ENCODE measurements at regions not wholly inside any gene's neighbourhood (a gene's known extent, or its start where the extent isn't known, plus 50 kb on each side); places are given as distances from the start of the nearest gene placed in this dataset.

GRCh38 chr6:105964979-105965760 is 121.0 kb upstream of the PRDM1 start:
- H3K4me3 ChIP-seq (ENCODE audit: low read depth, low read length): no peak overlapping the region
- no peaks in the 10 kb centered on the region for H3K79me2 ChIP-seq (ENCODE audit: control insufficient read depth, insufficient read depth, low read length, unreplicated experiment)
- H3K27ac ChIP-seq (ENCODE audit: low read depth, low read length): no peak overlapping the region
- no peaks in the 10 kb centered on the region for H3K27me3 ChIP-seq (ENCODE audit: insufficient read depth, low read length)
- no peaks in the 10 kb centered on the region for H3K4me1 ChIP-seq (ENCODE audit: control insufficient read depth, insufficient read depth, low read length, unreplicated experiment)
- no peak overlapping the region for H2AFZ ChIP-seq (ENCODE audit: low read length, unreplicated experiment)
- H3K36me3 ChIP-seq (ENCODE audit: insufficient read depth, low read length): no peaks in the 10 kb centered on the region

- Histone ChIP-seq H3K79me2 (ENCODE audit: control insufficient read depth, insufficient read depth, low read length, unreplicated experiment) (no peaks in the 10 kb centered on the region), H3K36me3 (ENCODE audit: insufficient read depth, low read length) (no peaks in the 10 kb centered on the region), H3K27ac (ENCODE audit: low read depth, low read length) (no peak overlapping the region), H3K27me3 (ENCODE audit: insufficient read depth, low read length) (no peaks in the 10 kb centered on the region), H2AFZ (ENCODE audit: low read length, unreplicated experiment) (no peak overlapping the region), H3K4me3 (ENCODE audit: low read depth, low read length) (no peak overlapping the region), H3K4me1 (ENCODE audit: control insufficient read depth, insufficient read depth, low read length, unreplicated experiment) (no peaks in the 10 kb centered on the region)
Measured at GRCh38 chr6:105954148-105954547, 132.0 kb upstream of the PRDM1 start.

GRCh38 chr6:105952772-105953690 is 133.1 kb upstream of the PRDM1 start:
- Histone ChIP-seq H3K36me3 (ENCODE audit: insufficient read depth, low read length) (no peaks in the 10 kb centered on the region), H3K27me3 (ENCODE audit: insufficient read depth, low read length) (no peaks in the 10 kb centered on the region), H3K4me3 (ENCODE audit: low read depth, low read length) (no peak overlapping the region), H3K4me1 (ENCODE audit: control insufficient read depth, insufficient read depth, low read length, unreplicated experiment) (no peaks in the 10 kb centered on the region), H3K27ac (ENCODE audit: low read depth, low read length) (no peak overlapping the region), H3K79me2 (ENCODE audit: control insufficient read depth, insufficient read depth, low read length, unreplicated experiment) (no peaks in the 10 kb centered on the region), H2AFZ (ENCODE audit: low read length, unreplicated experiment) (no peak overlapping the region)

- Histone ChIP-seq H2AFZ (ENCODE audit: low read length, unreplicated experiment) (no peak overlapping the region), H3K4me1 (ENCODE audit: control insufficient read depth, insufficient read depth, low read length, unreplicated experiment) (no peaks in the 10 kb centered on the region), H3K4me3 (ENCODE audit: low read depth, low read length) (no peak overlapping the region), H3K27me3 (ENCODE audit: insufficient read depth, low read length) (no peaks in the 10 kb centered on the region), H3K27ac (ENCODE audit: low read depth, low read length) (no peak overlapping the region), H3K79me2 (ENCODE audit: control insufficient read depth, insufficient read depth, low read length, unreplicated experiment) (no peaks in the 10 kb centered on the region), H3K36me3 (ENCODE audit: insufficient read depth, low read length) (no peaks in the 10 kb centered on the region)
Measured at GRCh38 chr6:105952326-105952725, 133.8 kb upstream of the PRDM1 start.

- Histone ChIP-seq H3K4me3 (ENCODE audit: low read depth, low read length) (no peak overlapping the region), H2AFZ (ENCODE audit: low read length, unreplicated experiment) (no peak overlapping the region), H3K27me3 (ENCODE audit: insufficient read depth, low read length) (no peaks in the 10 kb centered on the region), H3K4me1 (ENCODE audit: control insufficient read depth, insufficient read depth, low read length, unreplicated experiment) (no peaks in the 10 kb centered on the region), H3K27ac (ENCODE audit: low read depth, low read length) (no peak overlapping the region), H3K79me2 (ENCODE audit: control insufficient read depth, insufficient read depth, low read length, unreplicated experiment) (no peaks in the 10 kb centered on the region), H3K36me3 (ENCODE audit: insufficient read depth, low read length) (no peaks in the 10 kb centered on the region)
Measured at GRCh38 chr6:105951322-105951721, 134.8 kb upstream of the PRDM1 start.

- Histone ChIP-seq H3K27me3 (ENCODE audit: insufficient read depth, low read length) (no peaks in the 10 kb centered on the region), H3K4me3 (ENCODE audit: low read depth, low read length) (no peak overlapping the region), H3K4me1 (ENCODE audit: control insufficient read depth, insufficient read depth, low read length, unreplicated experiment) (no peaks in the 10 kb centered on the region), H3K79me2 (ENCODE audit: control insufficient read depth, insufficient read depth, low read length, unreplicated experiment) (no peaks in the 10 kb centered on the region), H3K36me3 (ENCODE audit: insufficient read depth, low read length) (no peaks in the 10 kb centered on the region), H2AFZ (ENCODE audit: low read length, unreplicated experiment) (no peak overlapping the region), H3K27ac (ENCODE audit: low read depth, low read length) (no peak overlapping the region)
Measured at GRCh38 chr6:105949869-105950268, 136.3 kb upstream of the PRDM1 start.

GRCh38 chr6:105943514-105943913 is 142.6 kb upstream of the PRDM1 start:
- H3K27ac ChIP-seq (ENCODE audit: low read depth, low read length): no peak overlapping the region
- no peaks in the 10 kb centered on the region; the same call in 1 of the 2 replicates for H3K27me3 ChIP-seq (ENCODE audit: insufficient read depth, low read length)
- H2AFZ ChIP-seq (ENCODE audit: low read length, unreplicated experiment): no peak overlapping the region
- H3K4me1 ChIP-seq (ENCODE audit: control insufficient read depth, insufficient read depth, low read length, unreplicated experiment): no peaks in the 10 kb centered on the region
- no peak overlapping the region for H3K4me3 ChIP-seq (ENCODE audit: low read depth, low read length)
- no peaks in the 10 kb centered on the region for H3K36me3 ChIP-seq (ENCODE audit: insufficient read depth, low read length)
- H3K79me2 ChIP-seq (ENCODE audit: control insufficient read depth, insufficient read depth, low read length, unreplicated experiment): no peaks in the 10 kb centered on the region

- Histone ChIP-seq H3K4me1 (ENCODE audit: control insufficient read depth, insufficient read depth, low read length, unreplicated experiment) (no peaks in the 10 kb centered on the region), H3K79me2 (ENCODE audit: control insufficient read depth, insufficient read depth, low read length, unreplicated experiment) (no peaks in the 10 kb centered on the region), H2AFZ (ENCODE audit: low read length, unreplicated experiment) (no peak overlapping the region), H3K4me3 (ENCODE audit: low read depth, low read length) (no peak overlapping the region), H3K27me3 (ENCODE audit: insufficient read depth, low read length) (no peaks in the 10 kb centered on the region; the same call in 1 of the 2 replicates), H3K36me3 (ENCODE audit: insufficient read depth, low read length) (no peaks in the 10 kb centered on the region), H3K27ac (ENCODE audit: low read depth, low read length) (no peak overlapping the region)
Measured at GRCh38 chr6:105941621-105942412, 144.3 kb upstream of the PRDM1 start.

GRCh38 chr6:105940990-105941389 is 145.1 kb upstream of the PRDM1 start:
- Histone ChIP-seq H3K27me3 (ENCODE audit: insufficient read depth, low read length) (no peaks in the 10 kb centered on the region; the same call in 1 of the 2 replicates), H2AFZ (ENCODE audit: low read length, unreplicated experiment) (no peak overlapping the region), H3K79me2 (ENCODE audit: control insufficient read depth, insufficient read depth, low read length, unreplicated experiment) (no peaks in the 10 kb centered on the region), H3K36me3 (ENCODE audit: insufficient read depth, low read length) (no peaks in the 10 kb centered on the region), H3K4me1 (ENCODE audit: control insufficient read depth, insufficient read depth, low read length, unreplicated experiment) (no peaks in the 10 kb centered on the region), H3K27ac (ENCODE audit: low read depth, low read length) (no peak overlapping the region), H3K4me3 (ENCODE audit: low read depth, low read length) (no peak overlapping the region)

- no peak overlapping the region for H3K4me3 ChIP-seq (ENCODE audit: low read depth, low read length)
Measured at GRCh38 chr6:105936972-105937371, 149.2 kb upstream of the PRDM1 start.

More at GRCh38 chr6:105936972-105937371, 149.2 kb upstream of the PRDM1 start:
- Histone ChIP-seq H3K4me1 (ENCODE audit: control insufficient read depth, insufficient read depth, low read length, unreplicated experiment) (peaks cover 3% of the 10 kb centered on the region), H3K27me3 (ENCODE audit: insufficient read depth, low read length) (no peaks in the 10 kb centered on the region), H2AFZ (ENCODE audit: low read length, unreplicated experiment) (no peak overlapping the region), H3K79me2 (ENCODE audit: control insufficient read depth, insufficient read depth, low read length, unreplicated experiment) (no peaks in the 10 kb centered on the region), H3K36me3 (ENCODE audit: insufficient read depth, low read length) (no peaks in the 10 kb centered on the region), H3K27ac (ENCODE audit: low read depth, low read length) (no peak overlapping the region)
